ENCODE measurements at regions not wholly inside any gene's neighbourhood (a gene's known extent, or its start where the extent isn't known, plus 50 kb on each side); places are given as distances from the start of the nearest gene placed in this dataset.

DNA sequence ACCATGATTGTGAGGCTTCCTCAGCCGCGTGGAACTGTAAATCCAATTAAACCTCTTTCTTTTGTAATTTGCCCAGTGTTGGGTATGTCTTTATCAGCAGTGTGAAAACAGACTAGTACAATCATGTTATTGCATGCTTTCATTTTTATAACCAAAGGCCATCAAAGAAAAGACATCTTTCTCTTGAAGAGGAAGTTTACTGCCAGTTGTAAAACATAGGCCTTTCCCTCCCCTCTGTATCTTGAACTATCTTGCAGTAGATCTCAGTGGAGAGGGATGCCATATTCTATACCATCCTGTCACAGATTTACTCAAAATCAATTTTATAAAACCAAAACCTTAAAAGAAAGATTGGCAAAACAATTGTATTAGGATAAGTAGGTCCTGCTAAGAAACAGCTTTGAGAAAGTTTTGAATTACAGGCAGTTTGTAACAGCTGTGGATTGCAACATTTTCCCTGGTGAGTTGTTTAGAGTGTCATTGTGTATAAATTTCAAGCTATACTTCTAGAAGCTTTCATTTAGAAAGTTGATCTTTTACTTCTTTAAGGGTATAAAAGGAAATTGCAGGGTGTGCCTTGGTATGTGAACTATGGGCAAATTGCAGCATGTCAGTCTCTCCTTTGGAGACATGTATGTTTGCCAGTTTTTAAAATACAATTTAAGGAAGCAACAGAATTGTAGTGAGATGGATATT is 128.0 kb downstream of the ATP23 start:
- Histone ChIP-seq H3K4me1 (ENCODE audit: control insufficient read depth, insufficient read depth, low read length, unreplicated experiment) (peaks cover 14% of the 10 kb centered on the region), H3K79me2 (ENCODE audit: control insufficient read depth, insufficient read depth, low read length, unreplicated experiment) (no peaks in the 10 kb centered on the region), H3K4me3 (ENCODE audit: low read depth, low read length) (no peak overlapping the region), H3K36me3 (ENCODE audit: insufficient read depth, low read length) (no peaks in the 10 kb centered on the region), H2AFZ (ENCODE audit: low read length, unreplicated experiment) (no peak overlapping the region), H3K27ac (ENCODE audit: low read depth, low read length) (peak overlapping the region; percentile 31; the same call in 1 of the 2 replicates), H3K27me3 (ENCODE audit: insufficient read depth, low read length) (no peaks in the 10 kb centered on the region)

DNA sequence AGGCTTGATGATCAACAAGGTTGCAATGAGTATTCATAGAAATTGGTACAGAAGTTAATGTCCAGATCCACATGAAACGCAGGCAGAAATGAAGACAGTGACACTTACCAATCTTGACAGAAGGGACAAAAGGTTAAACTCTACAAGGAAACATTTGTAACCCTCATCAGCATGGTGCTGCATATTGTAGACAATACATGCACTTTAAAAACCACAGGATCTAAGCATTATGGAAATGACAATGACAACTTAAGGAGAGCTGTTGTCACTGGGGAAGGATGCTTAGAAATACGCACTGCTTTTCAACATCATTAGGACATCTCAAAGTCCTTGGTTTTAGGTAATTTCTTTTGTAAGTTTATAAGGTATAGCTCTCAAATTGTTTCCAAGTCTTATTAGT is 130.6 kb downstream of the ATP23 start:
- Histone ChIP-seq H3K79me2 (ENCODE audit: control insufficient read depth, insufficient read depth, low read length, unreplicated experiment) (no peaks in the 10 kb centered on the region), H3K27me3 (ENCODE audit: insufficient read depth, low read length) (no peaks in the 10 kb centered on the region), H3K4me3 (ENCODE audit: low read depth, low read length) (no peak overlapping the region), H3K4me1 (ENCODE audit: control insufficient read depth, insufficient read depth, low read length, unreplicated experiment) (peaks cover 14% of the 10 kb centered on the region), H3K36me3 (ENCODE audit: insufficient read depth, low read length) (no peaks in the 10 kb centered on the region), H3K27ac (ENCODE audit: low read depth, low read length) (no peak overlapping the region), H2AFZ (ENCODE audit: low read length, unreplicated experiment) (no peak overlapping the region)

DNA sequence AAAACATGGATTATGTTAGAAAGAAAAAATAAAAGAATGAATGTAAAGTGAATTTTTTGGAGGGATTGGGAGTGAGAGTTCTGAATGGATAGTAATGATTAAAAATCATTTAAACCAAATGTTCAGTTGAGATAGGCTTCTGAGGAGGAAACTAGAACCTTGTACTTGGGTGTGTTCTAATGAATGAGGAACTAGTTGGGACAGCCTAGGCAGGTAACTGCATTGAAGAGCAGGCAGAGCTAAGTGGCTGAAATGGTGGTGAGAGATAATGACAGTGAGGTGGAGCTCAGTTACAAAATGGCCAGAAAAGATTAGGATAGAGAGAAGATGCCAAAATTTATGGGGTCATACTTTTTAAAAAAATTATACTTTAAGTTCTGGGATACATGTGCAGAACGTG is 132.9 kb downstream of the ATP23 start:
- Histone ChIP-seq H3K36me3 (ENCODE audit: insufficient read depth, low read length) (no peaks in the 10 kb centered on the region), H3K79me2 (ENCODE audit: control insufficient read depth, insufficient read depth, low read length, unreplicated experiment) (no peaks in the 10 kb centered on the region), H3K4me1 (ENCODE audit: control insufficient read depth, insufficient read depth, low read length, unreplicated experiment) (peaks cover 6% of the 10 kb centered on the region), H3K27me3 (ENCODE audit: insufficient read depth, low read length) (no peaks in the 10 kb centered on the region), H2AFZ (ENCODE audit: low read length, unreplicated experiment) (no peak overlapping the region), H3K4me3 (ENCODE audit: low read depth, low read length) (no peak overlapping the region), H3K27ac (ENCODE audit: low read depth, low read length) (no peak overlapping the region)

- Histone ChIP-seq H3K36me3 (ENCODE audit: insufficient read depth, low read length) (no peaks in the 10 kb centered on the region), H3K4me3 (ENCODE audit: low read depth, low read length) (no peak overlapping the region), H2AFZ (ENCODE audit: low read length, unreplicated experiment) (no peak overlapping the region), H3K4me1 (ENCODE audit: control insufficient read depth, insufficient read depth, low read length, unreplicated experiment) (no peaks in the 10 kb centered on the region), H3K79me2 (ENCODE audit: control insufficient read depth, insufficient read depth, low read length, unreplicated experiment) (no peaks in the 10 kb centered on the region), H3K27me3 (ENCODE audit: insufficient read depth, low read length) (peaks cover 29% of the 10 kb centered on the region; the same call in 1 of the 2 replicates), H3K27ac (ENCODE audit: low read depth, low read length) (no peak overlapping the region)
Observed at GRCh38 chr12:58079806-58080205, 138.4 kb downstream of the ATP23 start.

GRCh38 chr12:58081488-58081887 is 140.1 kb downstream of the ATP23 start:
- Histone ChIP-seq H3K4me1 (ENCODE audit: control insufficient read depth, insufficient read depth, low read length, unreplicated experiment) (no peaks in the 10 kb centered on the region), H3K36me3 (ENCODE audit: insufficient read depth, low read length) (no peaks in the 10 kb centered on the region), H3K79me2 (ENCODE audit: control insufficient read depth, insufficient read depth, low read length, unreplicated experiment) (no peaks in the 10 kb centered on the region), H3K4me3 (ENCODE audit: low read depth, low read length) (no peak overlapping the region), H3K27me3 (ENCODE audit: insufficient read depth, low read length) (peaks cover 29% of the 10 kb centered on the region), H2AFZ (ENCODE audit: low read length, unreplicated experiment) (no peak overlapping the region), H3K27ac (ENCODE audit: low read depth, low read length) (no peak overlapping the region)

DNA sequence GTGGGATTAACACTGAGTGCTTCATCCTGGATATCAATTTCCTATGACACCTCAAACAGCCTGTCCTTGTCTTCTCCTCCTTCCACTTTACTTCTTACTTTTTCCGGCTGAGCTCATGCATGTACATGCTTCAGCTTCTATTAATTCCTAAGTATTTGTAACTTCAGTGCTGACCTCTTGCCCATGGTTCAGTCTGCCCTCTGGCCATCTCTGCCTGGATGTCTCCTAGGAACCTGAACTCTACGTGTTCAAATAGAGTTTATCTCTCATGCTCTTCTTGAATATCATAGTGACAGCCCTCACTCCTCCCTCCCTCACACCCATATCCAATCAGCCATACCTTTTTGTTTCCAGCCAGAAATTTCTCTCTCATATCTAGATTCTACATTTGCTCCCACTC is 141.6 kb downstream of the ATP23 start:
- H2AFZ ChIP-seq (ENCODE audit: low read length, unreplicated experiment), result no peak overlapping the region
- H3K27ac ChIP-seq (ENCODE audit: low read depth, low read length), result no peak overlapping the region
- H3K27me3 ChIP-seq (ENCODE audit: insufficient read depth, low read length), result peaks cover 34% of the 10 kb centered on the region
- H3K79me2 ChIP-seq (ENCODE audit: control insufficient read depth, insufficient read depth, low read length, unreplicated experiment), result no peaks in the 10 kb centered on the region
- no peaks in the 10 kb centered on the region for H3K36me3 ChIP-seq (ENCODE audit: insufficient read depth, low read length)
- no peak overlapping the region for H3K4me3 ChIP-seq (ENCODE audit: low read depth, low read length)
- H3K4me1 ChIP-seq (ENCODE audit: control insufficient read depth, insufficient read depth, low read length, unreplicated experiment), result no peaks in the 10 kb centered on the region

DNA sequence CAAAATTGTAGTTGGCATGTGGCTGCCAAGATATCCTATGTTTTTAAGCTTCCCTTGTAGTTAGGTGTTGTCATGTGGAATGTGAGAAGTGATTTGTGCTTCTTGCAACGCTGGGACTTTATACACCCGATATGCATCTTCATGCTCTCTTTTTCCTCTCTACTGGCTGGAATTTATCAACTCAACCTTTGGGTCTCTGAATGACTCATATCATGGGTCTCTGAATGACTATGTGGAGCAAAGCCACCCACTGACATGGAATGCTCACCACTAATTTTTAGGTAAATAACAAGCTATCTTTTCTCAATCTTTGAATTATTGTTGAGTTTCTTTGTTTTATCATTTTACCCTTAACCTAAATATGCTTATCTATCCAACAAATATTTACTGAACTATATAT is 144.6 kb downstream of the ATP23 start:
- H3K27me3 ChIP-seq (ENCODE audit: insufficient read depth, low read length), result peaks cover 41% of the 10 kb centered on the region
- H2AFZ ChIP-seq (ENCODE audit: low read length, unreplicated experiment), result no peak overlapping the region

GRCh38 chr12:58086930-58087329 is 145.6 kb downstream of the ATP23 start:
- H3K79me2 ChIP-seq (ENCODE audit: control insufficient read depth, insufficient read depth, low read length, unreplicated experiment), result no peaks in the 10 kb centered on the region
- H3K4me3 ChIP-seq (ENCODE audit: low read depth, low read length), result no peak overlapping the region
- H2AFZ ChIP-seq (ENCODE audit: low read length, unreplicated experiment), result no peak overlapping the region
- no peaks in the 10 kb centered on the region for H3K4me1 ChIP-seq (ENCODE audit: control insufficient read depth, insufficient read depth, low read length, unreplicated experiment)
- H3K36me3 ChIP-seq (ENCODE audit: insufficient read depth, low read length), result no peaks in the 10 kb centered on the region
- H3K27me3 ChIP-seq (ENCODE audit: insufficient read depth, low read length), result peaks cover 34% of the 10 kb centered on the region
- H3K27ac ChIP-seq (ENCODE audit: low read depth, low read length), result no peak overlapping the region

More for the DNA sequence above, 144.6 kb downstream of the ATP23 start:
- no peaks in the 10 kb centered on the region for H3K4me1 ChIP-seq (ENCODE audit: control insufficient read depth, insufficient read depth, low read length, unreplicated experiment)
- H3K36me3 ChIP-seq (ENCODE audit: insufficient read depth, low read length), result no peaks in the 10 kb centered on the region
- H3K27ac ChIP-seq (ENCODE audit: low read depth, low read length), result no peak overlapping the region
- H3K79me2 ChIP-seq (ENCODE audit: control insufficient read depth, insufficient read depth, low read length, unreplicated experiment), result no peaks in the 10 kb centered on the region
- H3K4me3 ChIP-seq (ENCODE audit: low read depth, low read length), result no peak overlapping the region

- Histone ChIP-seq H2AFZ (ENCODE audit: low read length, unreplicated experiment) (no peak overlapping the region), H3K79me2 (ENCODE audit: control insufficient read depth, insufficient read depth, low read length, unreplicated experiment) (no peaks in the 10 kb centered on the region), H3K36me3 (ENCODE audit: insufficient read depth, low read length) (no peaks in the 10 kb centered on the region), H3K27ac (ENCODE audit: low read depth, low read length) (no peak overlapping the region), H3K4me3 (ENCODE audit: low read depth, low read length) (no peak overlapping the region), H3K4me1 (ENCODE audit: control insufficient read depth, insufficient read depth, low read length, unreplicated experiment) (no peaks in the 10 kb centered on the region), H3K27me3 (ENCODE audit: insufficient read depth, low read length) (peaks cover 30% of the 10 kb centered on the region)
Observed at GRCh38 chr12:58087423-58088127, 146.2 kb downstream of the ATP23 start.

GRCh38 chr12:58089588-58089987 is 148.2 kb downstream of the ATP23 start:
- Histone ChIP-seq H3K27me3 (ENCODE audit: insufficient read depth, low read length) (peaks cover 22% of the 10 kb centered on the region), H3K27ac (ENCODE audit: low read depth, low read length) (no peak overlapping the region), H3K36me3 (ENCODE audit: insufficient read depth, low read length) (no peaks in the 10 kb centered on the region), H3K4me3 (ENCODE audit: low read depth, low read length) (no peak overlapping the region), H3K79me2 (ENCODE audit: control insufficient read depth, insufficient read depth, low read length, unreplicated experiment) (no peaks in the 10 kb centered on the region), H2AFZ (ENCODE audit: low read length, unreplicated experiment) (no peak overlapping the region), H3K4me1 (ENCODE audit: control insufficient read depth, insufficient read depth, low read length, unreplicated experiment) (no peaks in the 10 kb centered on the region)

- no peaks in the 10 kb centered on the region for H3K79me2 ChIP-seq (ENCODE audit: control insufficient read depth, insufficient read depth, low read length, unreplicated experiment)
- no peak overlapping the region for H3K27ac ChIP-seq (ENCODE audit: low read depth, low read length)
- no peaks in the 10 kb centered on the region for H3K36me3 ChIP-seq (ENCODE audit: insufficient read depth, low read length)
- no peak overlapping the region for H3K4me3 ChIP-seq (ENCODE audit: low read depth, low read length)
- no peaks in the 10 kb centered on the region for H3K4me1 ChIP-seq (ENCODE audit: control insufficient read depth, insufficient read depth, low read length, unreplicated experiment)
- H2AFZ ChIP-seq (ENCODE audit: low read length, unreplicated experiment), result no peak overlapping the region
- H3K27me3 ChIP-seq (ENCODE audit: insufficient read depth, low read length), result peaks cover 22% of the 10 kb centered on the region
Observed at GRCh38 chr12:58090685-58091084, 149.3 kb downstream of the ATP23 start.
